ENCODE measurements at regions not wholly inside any gene's neighbourhood (a gene's known extent, or its start where the extent isn't known, plus 50 kb on each side); places are given as distances from the start of the nearest gene placed in this dataset.

GRCh38 chr6:168193816-168194721 is 115.1 kb upstream of the FRMD1 start:
- Histone ChIP-seq H3K4me1 (ENCODE audit: control insufficient read depth, low read depth, low read length) (no peaks in the 10 kb centered on the region), H3K27me3 (ENCODE audit: insufficient read depth, low read length, poor library complexity) (no peaks in the 10 kb centered on the region), H3K56ac (ENCODE audit: low read length) (no peak overlapping the region), H4K8ac (ENCODE audit: low read depth, low read length) (no peak overlapping the region), H3K4me3 (ENCODE audit: low read length) (no peak overlapping the region), H2BK120ac (ENCODE audit: low read depth, low read length) (no peak overlapping the region), H3K36me3 (ENCODE audit: control insufficient read depth, insufficient read depth, low read length) (no peaks in the 10 kb centered on the region), H3K9ac (ENCODE audit: low read length) (no peak overlapping the region), H2AK5ac (ENCODE audit: low read length) (no peak overlapping the region), H3K4me2 (ENCODE audit: low read length) (no peak overlapping the region), H3K79me2 (ENCODE audit: control insufficient read depth, insufficient read depth, low read length) (no peaks in the 10 kb centered on the region), H3K27ac (ENCODE audit: low read depth, low read length) (no peak overlapping the region), H3K4ac (ENCODE audit: low read depth, low read length) (no peak overlapping the region), H2BK5ac (ENCODE audit: low read length) (no peak overlapping the region), H4K5ac (ENCODE audit: low read length) (no peak overlapping the region), H3K79me1 (ENCODE audit: low read length) (no peaks in the 10 kb centered on the region), H2BK15ac (replicated peaks; ENCODE audit: low read depth) (no peak overlapping the region), H3K23ac (ENCODE audit: low read length) (no peak overlapping the region), H3K18ac (ENCODE audit: low read length) (no peak overlapping the region)
- peak; percentile 65 for DNase-seq
- no CpG with 5 or more reads among the region's 42 CpGs for WGBS (ENCODE audit: extremely low coverage, insufficient coverage, low lambda C conversion rate)

- H3K4me1 ChIP-seq (ENCODE audit: control insufficient read depth, low read depth, low read length): no peaks in the 10 kb centered on the region
- H4K8ac ChIP-seq (ENCODE audit: low read depth, low read length): no peak overlapping the region
- H2AK5ac ChIP-seq (ENCODE audit: low read length): no peak overlapping the region
- no peak overlapping the region for H3K4me2 ChIP-seq (ENCODE audit: low read length)
- no peak overlapping the region for H2BK5ac ChIP-seq (ENCODE audit: low read length)
- no peak overlapping the region for H2BK120ac ChIP-seq (ENCODE audit: low read depth, low read length)
- H3K23ac ChIP-seq (ENCODE audit: low read length): no peak overlapping the region
- no peak overlapping the region for H3K27ac ChIP-seq (ENCODE audit: low read depth, low read length)
- H3K56ac ChIP-seq (ENCODE audit: low read length): no peak overlapping the region
- no CpG with 5 or more reads among the region's 47 CpGs for WGBS (ENCODE audit: extremely low coverage, insufficient coverage, low lambda C conversion rate)
- H3K27me3 ChIP-seq (ENCODE audit: insufficient read depth, low read length, poor library complexity): no peaks in the 10 kb centered on the region
- H3K36me3 ChIP-seq (ENCODE audit: control insufficient read depth, insufficient read depth, low read length): no peaks in the 10 kb centered on the region
- H3K79me2 ChIP-seq (ENCODE audit: control insufficient read depth, insufficient read depth, low read length): no peaks in the 10 kb centered on the region
- no peak overlapping the region for H4K5ac ChIP-seq (ENCODE audit: low read length)
- no peak overlapping the region for H3K4ac ChIP-seq (ENCODE audit: low read depth, low read length)
- H3K18ac ChIP-seq (ENCODE audit: low read length): no peak overlapping the region
- no peak overlapping the region for H2BK15ac ChIP-seq (replicated peaks; ENCODE audit: low read depth)
- H3K4me3 ChIP-seq (ENCODE audit: low read length): no peak overlapping the region
- no peak for DNase-seq
- no peak overlapping the region for H3K9ac ChIP-seq (ENCODE audit: low read length)
- no peaks in the 10 kb centered on the region for H3K79me1 ChIP-seq (ENCODE audit: low read length)
These were observed 114.1 kb upstream of the FRMD1 start for GRCh38 chr6:168192901-168193815.

- H3K56ac ChIP-seq (ENCODE audit: low read length): no peak overlapping the region
These were observed 113.3 kb upstream of the FRMD1 start for GRCh38 chr6:168192195-168192900.

GRCh38 chr6:168190646-168191443 is 111.8 kb upstream of the FRMD1 start:
- no peak overlapping the region for H4K8ac ChIP-seq (ENCODE audit: low read depth, low read length)
- H3K56ac ChIP-seq (ENCODE audit: low read length): no peak overlapping the region
- no peak for DNase-seq
- H2BK15ac ChIP-seq (replicated peaks; ENCODE audit: low read depth): no peak overlapping the region
- no peak overlapping the region for H3K4me3 ChIP-seq (ENCODE audit: low read length)
- H3K27me3 ChIP-seq (ENCODE audit: insufficient read depth, low read length, poor library complexity): no peaks in the 10 kb centered on the region
- no peak overlapping the region for H3K18ac ChIP-seq (ENCODE audit: low read length)
- no peaks in the 10 kb centered on the region for H3K79me1 ChIP-seq (ENCODE audit: low read length)
- no peak overlapping the region for H3K27ac ChIP-seq (ENCODE audit: low read depth, low read length)
- H3K36me3 ChIP-seq (ENCODE audit: control insufficient read depth, insufficient read depth, low read length): no peaks in the 10 kb centered on the region
- no CpG with 5 or more reads among the region's 22 CpGs for WGBS (ENCODE audit: extremely low coverage, insufficient coverage, low lambda C conversion rate)
- H3K4ac ChIP-seq (ENCODE audit: low read depth, low read length): no peak overlapping the region
- H2BK120ac ChIP-seq (ENCODE audit: low read depth, low read length): no peak overlapping the region
- H3K4me2 ChIP-seq (ENCODE audit: low read length): no peak overlapping the region
- H4K5ac ChIP-seq (ENCODE audit: low read length): no peak overlapping the region
- H2BK5ac ChIP-seq (ENCODE audit: low read length): no peak overlapping the region
- no peak overlapping the region for H3K9ac ChIP-seq (ENCODE audit: low read length)
- H3K23ac ChIP-seq (ENCODE audit: low read length): no peak overlapping the region
- H3K79me2 ChIP-seq (ENCODE audit: control insufficient read depth, insufficient read depth, low read length): no peaks in the 10 kb centered on the region
- no peaks in the 10 kb centered on the region for H3K4me1 ChIP-seq (ENCODE audit: control insufficient read depth, low read depth, low read length)
- no peak overlapping the region for H2AK5ac ChIP-seq (ENCODE audit: low read length)

More at GRCh38 chr6:168192195-168192900, 113.3 kb upstream of the FRMD1 start:
- no peak for DNase-seq
- no CpG with 5 or more reads among the region's 16 CpGs for WGBS (ENCODE audit: extremely low coverage, insufficient coverage, low lambda C conversion rate)
- Histone ChIP-seq H3K4me3 (ENCODE audit: low read length) (no peak overlapping the region), H3K36me3 (ENCODE audit: control insufficient read depth, insufficient read depth, low read length) (no peaks in the 10 kb centered on the region), H3K23ac (ENCODE audit: low read length) (no peak overlapping the region), H4K8ac (ENCODE audit: low read depth, low read length) (no peak overlapping the region), H3K9ac (ENCODE audit: low read length) (no peak overlapping the region), H3K4me2 (ENCODE audit: low read length) (no peak overlapping the region), H3K4ac (ENCODE audit: low read depth, low read length) (no peak overlapping the region), H2BK5ac (ENCODE audit: low read length) (no peak overlapping the region), H3K27ac (ENCODE audit: low read depth, low read length) (no peak overlapping the region), H2AK5ac (ENCODE audit: low read length) (no peak overlapping the region), H2BK15ac (replicated peaks; ENCODE audit: low read depth) (no peak overlapping the region), H3K4me1 (ENCODE audit: control insufficient read depth, low read depth, low read length) (no peaks in the 10 kb centered on the region), H4K5ac (ENCODE audit: low read length) (no peak overlapping the region), H3K18ac (ENCODE audit: low read length) (no peak overlapping the region), H3K79me1 (ENCODE audit: low read length) (no peaks in the 10 kb centered on the region), H2BK120ac (ENCODE audit: low read depth, low read length) (no peak overlapping the region), H3K27me3 (ENCODE audit: insufficient read depth, low read length, poor library complexity) (no peaks in the 10 kb centered on the region), H3K79me2 (ENCODE audit: control insufficient read depth, insufficient read depth, low read length) (no peaks in the 10 kb centered on the region)

- H3K4me1 ChIP-seq (ENCODE audit: control insufficient read depth, low read depth, low read length): no peaks in the 10 kb centered on the region
- no peak overlapping the region for H3K27ac ChIP-seq (ENCODE audit: low read depth, low read length)
- no peak overlapping the region for H3K23ac ChIP-seq (ENCODE audit: low read length)
- WGBS (ENCODE audit: extremely low coverage, insufficient coverage, low lambda C conversion rate): no CpG with 5 or more reads among the region's 21 CpGs
- H2BK5ac ChIP-seq (ENCODE audit: low read length): no peak overlapping the region
- no peaks in the 10 kb centered on the region for H3K79me2 ChIP-seq (ENCODE audit: control insufficient read depth, insufficient read depth, low read length)
- no peak overlapping the region for H3K18ac ChIP-seq (ENCODE audit: low read length)
- DNase-seq: no peak
- no peak overlapping the region for H2BK15ac ChIP-seq (replicated peaks; ENCODE audit: low read depth)
- H3K9ac ChIP-seq (ENCODE audit: low read length): no peak overlapping the region
- no peaks in the 10 kb centered on the region for H3K79me1 ChIP-seq (ENCODE audit: low read length)
- H3K4me3 ChIP-seq (ENCODE audit: low read length): no peak overlapping the region
- no peak overlapping the region for H3K4ac ChIP-seq (ENCODE audit: low read depth, low read length)
- H4K5ac ChIP-seq (ENCODE audit: low read length): no peak overlapping the region
- H4K8ac ChIP-seq (ENCODE audit: low read depth, low read length): no peak overlapping the region
- no peak overlapping the region for H2BK120ac ChIP-seq (ENCODE audit: low read depth, low read length)
- no peak overlapping the region for H3K56ac ChIP-seq (ENCODE audit: low read length)
- no peak overlapping the region for H3K4me2 ChIP-seq (ENCODE audit: low read length)
- H2AK5ac ChIP-seq (ENCODE audit: low read length): no peak overlapping the region
- no peaks in the 10 kb centered on the region for H3K36me3 ChIP-seq (ENCODE audit: control insufficient read depth, insufficient read depth, low read length)
- H3K27me3 ChIP-seq (ENCODE audit: insufficient read depth, low read length, poor library complexity): no peaks in the 10 kb centered on the region
These were observed 111.0 kb upstream of the FRMD1 start for GRCh38 chr6:168190014-168190405.

All from mesendoderm (in vitro differentiated cells).